ENCODE measurements at regions not wholly inside any gene's neighbourhood (a gene's known extent, or its start where the extent isn't known, plus 50 kb on each side); places are given as distances from the start of the nearest gene placed in this dataset.

- POLR2A ChIA-PET: interaction anchor here (0.5 to 0.7 kb wide), 2 partner anchors 18 to 518 kb away, joined by 3 to 4 read pairs; no protein-coding TSS in a partner anchor
- no peak overlapping the region for H3K4me3 ChIP-seq
- H3K36me3 ChIP-seq (ENCODE audit: control insufficient read depth, insufficient read depth, low read length): no peaks in the 10 kb centered on the region
- no peak overlapping the region for H2AFZ ChIP-seq (ENCODE audit: low read depth, low read length)
- no TSS peak for BruUV-seq (replicated peaks)
- in situ Hi-C loops (cut with MboI) (loop anchor here (5.0 kb wide), 1 partner anchor 523 kb away; no protein-coding TSS in a partner anchor), intact Hi-C loops (cut with micrococcal nuclease) (loop anchor here (1.0 kb wide), 1 partner anchor 515 kb away; no protein-coding TSS in a partner anchor)
- H3K27me3 ChIP-seq (ENCODE audit: control insufficient read depth in 2 of 2, insufficient read depth in 2 of 2, low read length in 2 of 2): peaks cover 30 to 82% of the 10 kb centered on the region in 2 experiments
- FAIRE-seq (no peak), ATAC-seq (no peak; the same call in 2 of the 3 replicates), DNase-seq (ENCODE audit: extremely low read depth in 1 of 4, low spot score in 3 of 4) (no peak)
- H3K9me1 ChIP-seq (ENCODE audit: control insufficient read depth, insufficient read depth, low read length): no peaks in the 10 kb centered on the region
- no peaks in the 10 kb centered on the region for H3K9me3 ChIP-seq (replicated peaks; ENCODE audit: control insufficient read depth, insufficient read depth, low read depth, low read length)
- 20% methylated on average over 13 of the region's 13 CpGs for WGBS (ENCODE audit: insufficient coverage, low coverage, missing lambda C conversion rate)
- CTCF ChIA-PET (ENCODE audit: low intra/inter-chr PET ratio): interaction anchor here (1.3 kb wide), 1 partner anchor 515 kb away, joined by 5 read pairs; no protein-coding TSS in a partner anchor
- no peaks in the 10 kb centered on the region for H3K79me2 ChIP-seq (ENCODE audit: control insufficient read depth, insufficient read depth, low read length)
- H3K4me2 ChIP-seq (ENCODE audit: insufficient read depth, low read length): no peak overlapping the region
- TF ChIP-seq ZNF175 (CRISPR knock-in tag; IDR thresholded peaks at IDR 0.05; ENCODE audit: low read depth): no peak
- no peak for TF ChIP-seq MED1 (CRISPR knock-in tag; IDR thresholded peaks at IDR 0.05; ENCODE audit: borderline replicate concordance)
- TF ChIP-seq E2F6 (IDR thresholded peaks at IDR 0.05; ENCODE audit: borderline replicate concordance in 1 of 2, extremely low read depth in 1 of 2, insufficient read depth in 1 of 2, insufficient read length in 1 of 2, low read depth in 1 of 2, low read length in 1 of 2, poor library complexity in 1 of 2, severe bottlenecking in 1 of 2): peak in 1 of 2 experiments; percentile 18
- TF ChIP-seq ZNF316 (IDR thresholded peaks at IDR 0.05): peak; percentile 37; the same call in 1 of the 2 replicates
- TF ChIP-seq BHLHE40 (IDR thresholded peaks at IDR 0.05; ENCODE audit: low read length): no peak
- H3K9ac ChIP-seq (ENCODE audit: insufficient read depth in 1 of 2, low read depth in 2 of 2, low read length in 2 of 2): no peak overlapping the region
- peaks cover 0 to 10% of the 10 kb centered on the region in 2 experiments; a peak in 2 of 5 replicates for H3K4me1 ChIP-seq (replicated peaks in 1 of 2; ENCODE audit: control insufficient read depth in 2 of 2, insufficient read depth in 2 of 2, low read length in 2 of 2)
- H3K27ac ChIP-seq (ENCODE audit: extremely low read depth, low read depth, low read length): no peak overlapping the region
- peaks cover 4% of the 10 kb centered on the region for H4K20me1 ChIP-seq (replicated peaks; ENCODE audit: control insufficient read depth, insufficient read depth, low read length)
Observed at GRCh38 chr6:168369786-168370185, 50.2 kb upstream of the DACT2 start.
